ENCODE measurements at regions not wholly inside any gene's neighbourhood (a gene's known extent, or its start where the extent isn't known, plus 50 kb on each side); places are given as distances from the start of the nearest gene placed in this dataset.

DNA sequence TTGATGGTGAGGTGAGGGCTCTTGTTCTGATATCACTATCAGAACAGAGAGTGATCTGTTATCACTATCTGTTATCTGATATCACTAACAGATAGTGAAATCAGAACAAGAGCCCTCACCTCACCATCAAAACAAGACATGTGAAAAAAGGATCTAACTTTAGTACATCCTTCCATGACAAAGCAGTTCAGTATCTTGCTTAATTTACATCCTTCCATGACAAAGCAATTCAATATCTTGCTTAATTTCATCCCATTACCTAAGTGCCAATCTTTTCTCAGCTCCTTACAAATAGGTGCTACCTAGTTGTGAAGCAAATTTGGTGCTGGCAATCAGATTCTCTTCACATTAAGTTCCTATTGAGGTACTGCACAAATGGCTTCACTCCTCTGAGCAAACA, 1865.6 kb upstream of the FLRT2 start:
- TF ChIP-seq, protein P1, sequence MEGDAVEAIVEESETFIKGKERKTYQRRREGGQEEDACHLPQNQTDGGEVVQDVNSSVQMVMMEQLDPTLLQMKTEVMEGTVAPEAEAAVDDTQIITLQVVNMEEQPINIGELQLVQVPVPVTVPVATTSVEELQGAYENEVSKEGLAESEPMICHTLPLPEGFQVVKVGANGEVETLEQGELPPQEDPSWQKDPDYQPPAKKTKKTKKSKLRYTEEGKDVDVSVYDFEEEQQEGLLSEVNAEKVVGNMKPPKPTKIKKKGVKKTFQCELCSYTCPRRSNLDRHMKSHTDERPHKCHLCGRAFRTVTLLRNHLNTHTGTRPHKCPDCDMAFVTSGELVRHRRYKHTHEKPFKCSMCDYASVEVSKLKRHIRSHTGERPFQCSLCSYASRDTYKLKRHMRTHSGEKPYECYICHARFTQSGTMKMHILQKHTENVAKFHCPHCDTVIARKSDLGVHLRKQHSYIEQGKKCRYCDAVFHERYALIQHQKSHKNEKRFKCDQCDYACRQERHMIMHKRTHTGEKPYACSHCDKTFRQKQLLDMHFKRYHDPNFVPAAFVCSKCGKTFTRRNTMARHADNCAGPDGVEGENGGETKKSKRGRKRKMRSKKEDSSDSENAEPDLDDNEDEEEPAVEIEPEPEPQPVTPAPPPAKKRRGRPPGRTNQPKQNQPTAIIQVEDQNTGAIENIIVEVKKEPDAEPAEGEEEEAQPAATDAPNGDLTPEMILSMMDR (conservative IDR thresholded peaks at IDR 0.05; ENCODE audit: low read depth in 2 of 2) = no peak
- TF ChIP-seq JUNB (IDR thresholded peaks at IDR 0.05; ENCODE audit: unreplicated experiment) = no peak
- TF ChIP-seq CREB1 (CRISPR knock-in tag; IDR thresholded peaks at IDR 0.05; ENCODE audit: low read depth) = no peak
- TF ChIP-seq EZH2 (IDR thresholded peaks at IDR 0.05; ENCODE audit: low read depth, unreplicated experiment) = no peak
- no peak for TF ChIP-seq POLR2AphosphoS5 (IDR thresholded peaks at IDR 0.05; ENCODE audit: low read depth)
- TF ChIP-seq EZH2phosphoT487 (IDR thresholded peaks at IDR 0.05; ENCODE audit: unreplicated experiment) = no peak

Data from GM23338 (cell line).